BJ (cell line): ENCODE measurements at regions not wholly inside any gene's neighbourhood (a gene's known extent, or its start where the extent isn't known, plus 50 kb on each side); places are given as distances from the start of the nearest gene placed in this dataset.

Experiments
- CTCF ChIA-PET: fragments of 350-600 bp; formaldehyde crosslinking; extraction: SDS; loops from one replicate; lab custom pipeline; 2021; ENCODE audit warnings: antibody characterized with exemption, inconsistent platforms; lab: Yijun Ruan, JAX
- POLR2A ChIA-PET: fragments of 300-600 bp; sonication (Branson Sonifier 250); formaldehyde crosslinking; extraction: SDS; loops from one replicate; lab custom pipeline; 2021; ENCODE audit warnings: antibody characterized with exemption; lab: Charles Lee
- DNase-seq: peaks from one replicate; pipeline ENCODE4 v3.0.0-alpha.2; 2011; ENCODE audit warnings: low read depth
- H3K27me3 ChIP-seq: 2 replicates; pipeline ENCODE4 v1.6.0; 2011; ENCODE audit warnings: low read length; ENCODE audit not compliant: control insufficient read depth, insufficient read depth
- H3K36me3 ChIP-seq: 2 replicates; pipeline ENCODE4 v1.5.1; 2011; ENCODE audit warnings: low read length; ENCODE audit not compliant: control insufficient read depth, insufficient read depth
- H3K4me3 ChIP-seq: 2 replicates; pipeline ENCODE4 v1.5.1; 2011; ENCODE audit warnings: low read depth, mild to moderate bottlenecking, control low read depth, low read length
- CTCF ChIP-seq: IDR thresholded peaks from 2 replicates; pipeline ENCODE4 v1.5.1; 2011; ENCODE audit warnings: low read depth, mild to moderate bottlenecking, control low read depth, inconsistent platforms, low read length, moderate library complexity; ENCODE audit not compliant: insufficient read depth

GRCh38 chr4:177717407-177717806 lies 275.2 kb upstream of the AGA start:
- H3K36me3 ChIP-seq, result no peaks in the 10 kb centered on the region
- H3K27me3 ChIP-seq, result no peaks in the 10 kb centered on the region
- POLR2A ChIA-PET, result no interaction called here
- CTCF ChIA-PET, result no interaction called here
- TF ChIP-seq CTCF, result no peak
- H3K4me3 ChIP-seq, result no peak overlapping the region
- no peak for DNase-seq

GRCh38 chr4:177718514-177718913 lies 276.3 kb upstream of the AGA start:
- H3K4me3 ChIP-seq, result no peak overlapping the region
- POLR2A ChIA-PET, result no interaction called here
- no peak for DNase-seq
- H3K36me3 ChIP-seq, result no peaks in the 10 kb centered on the region
- CTCF ChIA-PET, result no interaction called here
- no peaks in the 10 kb centered on the region for H3K27me3 ChIP-seq
- TF ChIP-seq CTCF, result no peak

DNA sequence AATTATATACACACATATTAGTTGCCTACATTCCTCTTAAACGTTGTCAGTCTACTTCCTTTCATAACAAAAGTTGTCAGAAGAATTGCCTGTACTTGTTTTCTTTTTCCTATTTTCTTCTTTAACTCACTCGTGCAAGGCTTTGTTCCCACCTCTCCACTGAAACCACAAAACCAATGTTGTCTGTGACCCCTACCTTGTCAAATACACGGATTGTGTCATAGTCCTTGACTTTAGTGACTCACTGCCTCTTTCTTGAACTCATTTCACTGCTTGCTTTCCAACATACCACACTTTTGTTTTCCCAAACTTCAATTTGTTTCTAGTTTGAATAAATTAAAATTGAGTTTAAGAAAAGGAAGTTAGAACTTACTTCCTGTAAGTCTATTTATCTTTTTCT lies 283.9 kb upstream of the AGA start:
- TF ChIP-seq CTCF, result no peak
- no peak for DNase-seq
- CTCF ChIA-PET, result no interaction called here

GRCh38 chr4:177728361-177729152 lies 286.3 kb upstream of the AGA start:
- Histone ChIP-seq H3K27me3 (no peaks in the 10 kb centered on the region), H3K4me3 (no peak overlapping the region), H3K36me3 (no peaks in the 10 kb centered on the region)
- DNase-seq, result no peak
- ChIA-PET CTCF (no interaction called here), POLR2A (no interaction called here)
- TF ChIP-seq CTCF, result no peak

More for the DNA sequence above, 283.9 kb upstream of the AGA start:
- Histone ChIP-seq H3K36me3 (no peaks in the 10 kb centered on the region), H3K4me3 (no peak overlapping the region), H3K27me3 (no peaks in the 10 kb centered on the region)
- POLR2A ChIA-PET, result no interaction called here

DNA sequence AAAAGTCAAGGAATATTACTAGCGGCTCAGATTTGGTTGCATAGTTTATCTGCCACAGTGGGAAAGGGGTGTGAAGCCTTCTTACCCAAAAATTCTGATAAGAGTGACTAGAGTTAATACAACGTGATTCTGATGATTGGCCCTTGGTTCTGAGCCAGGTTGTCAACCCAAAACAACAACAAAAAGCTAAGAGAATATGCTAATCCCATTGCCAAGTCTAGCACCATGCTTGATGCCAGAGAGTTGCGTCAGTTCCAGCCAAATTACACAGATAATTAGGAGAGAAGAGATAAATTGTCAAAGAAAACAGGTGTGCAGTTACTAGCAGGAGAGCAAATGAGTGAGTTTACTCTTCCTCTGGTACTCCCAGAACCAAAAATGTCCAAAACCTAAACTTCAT lies 287.4 kb upstream of the AGA start:
- H3K27me3 ChIP-seq, result no peaks in the 10 kb centered on the region
- H3K4me3 ChIP-seq, result no peak overlapping the region
- TF ChIP-seq CTCF, result no peak
- POLR2A ChIA-PET, result no interaction called here
- CTCF ChIA-PET, result no interaction called here
- no peaks in the 10 kb centered on the region for H3K36me3 ChIP-seq
- no peak for DNase-seq
